ENCODE measurements at regions not wholly inside any gene's neighbourhood (a gene's known extent, or its start where the extent isn't known, plus 50 kb on each side); places are given as distances from the start of the nearest gene placed in this dataset.

DNA sequence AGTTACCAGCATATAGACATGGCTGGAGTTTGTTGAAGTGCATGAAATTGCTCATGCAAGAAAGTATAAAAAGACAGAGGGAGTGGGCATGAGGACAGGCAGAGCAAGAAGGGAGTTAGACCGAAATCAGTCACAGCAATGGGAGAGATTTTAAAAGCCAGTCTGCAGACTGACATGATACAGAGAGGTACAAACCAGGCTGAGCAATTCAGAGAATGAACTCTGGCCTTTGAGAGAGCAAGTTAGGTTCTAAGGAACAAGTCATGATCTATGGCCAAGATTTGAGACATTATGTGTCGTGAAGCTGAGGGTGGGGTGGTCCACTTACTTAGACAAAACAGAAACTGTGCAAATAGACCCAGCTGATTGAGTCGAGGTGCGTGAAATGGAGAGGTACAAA is 93.4 kb upstream of the TSC22D1 start:
- TF ChIP-seq, protein P1, sequence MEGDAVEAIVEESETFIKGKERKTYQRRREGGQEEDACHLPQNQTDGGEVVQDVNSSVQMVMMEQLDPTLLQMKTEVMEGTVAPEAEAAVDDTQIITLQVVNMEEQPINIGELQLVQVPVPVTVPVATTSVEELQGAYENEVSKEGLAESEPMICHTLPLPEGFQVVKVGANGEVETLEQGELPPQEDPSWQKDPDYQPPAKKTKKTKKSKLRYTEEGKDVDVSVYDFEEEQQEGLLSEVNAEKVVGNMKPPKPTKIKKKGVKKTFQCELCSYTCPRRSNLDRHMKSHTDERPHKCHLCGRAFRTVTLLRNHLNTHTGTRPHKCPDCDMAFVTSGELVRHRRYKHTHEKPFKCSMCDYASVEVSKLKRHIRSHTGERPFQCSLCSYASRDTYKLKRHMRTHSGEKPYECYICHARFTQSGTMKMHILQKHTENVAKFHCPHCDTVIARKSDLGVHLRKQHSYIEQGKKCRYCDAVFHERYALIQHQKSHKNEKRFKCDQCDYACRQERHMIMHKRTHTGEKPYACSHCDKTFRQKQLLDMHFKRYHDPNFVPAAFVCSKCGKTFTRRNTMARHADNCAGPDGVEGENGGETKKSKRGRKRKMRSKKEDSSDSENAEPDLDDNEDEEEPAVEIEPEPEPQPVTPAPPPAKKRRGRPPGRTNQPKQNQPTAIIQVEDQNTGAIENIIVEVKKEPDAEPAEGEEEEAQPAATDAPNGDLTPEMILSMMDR (conservative IDR thresholded peaks at IDR 0.05) = no peak
- no peak for TF ChIP-seq ZFX (IDR thresholded peaks at IDR 0.05)
